Common myeloid progenitor, CD34-positive (primary cell): ENCODE measurements at regions not wholly inside any gene's neighbourhood (a gene's known extent, or its start where the extent isn't known, plus 50 kb on each side); places are given as distances from the start of the nearest gene placed in this dataset.
A peak's percentile ranks its signal among the peaks of the same experiment; 100 is the strongest.
"Not testable (repeated sequence)": the region's sequence is repeated elsewhere in the genome, so short reads cannot be mapped to it uniquely, and the experiment has no call there.

ENCODE experiments used
- CTCF ChIA-PET: fragments of 350-600 bp; sonication (Branson Sonifier 250); formaldehyde crosslinking; loops from one replicate; lab custom pipeline; 2021; ENCODE audit warnings: antibody characterized with exemption; lab: Charles Lee
- POLR2A ChIA-PET: fragments of 350-600 bp; sonication (Branson Sonifier 250); formaldehyde crosslinking; loops from one replicate; lab custom pipeline; 2021; ENCODE audit warnings: antibody characterized with exemption; lab: Charles Lee
- DNase-seq, 3 donors: peaks; one replicate each; pipeline versions ENCODE4 v3.0.0 to v3.0.0-alpha.2; 2013
- H3K27ac ChIP-seq, 2 experiments: 1 replicate in 1 of 2; 2 replicates in 1 of 2; pipeline ENCODE4 v1.7.0; 2013; ENCODE audit warnings: inconsistent platforms in 2 of 2, low read length in 2 of 2, mild to moderate bottlenecking in 2 of 2, low read depth in 1 of 2, moderate library complexity in 1 of 2; ENCODE audit not compliant: severe bottlenecking in 2 of 2, insufficient read depth in 1 of 2, poor library complexity in 1 of 2
- H3K27me3 ChIP-seq, 5 experiments: replicated peaks in 2 of 5; 1 replicate in 3 of 5; 2 replicates in 2 of 5; pipeline versions ENCODE4 v1.6.1 to v1.7.0; 2013; ENCODE audit warnings: low read length in 4 of 5, mild to moderate bottlenecking in 2 of 5, moderate library complexity in 2 of 5, inconsistent platforms in 1 of 5; ENCODE audit not compliant: insufficient read depth in 5 of 5, control insufficient read depth in 4 of 5
- H3K36me3 ChIP-seq, 4 experiments: 1 replicate in 2 of 4; 2 replicates in 2 of 4; pipeline versions ENCODE4 v1.6.1 to v1.7.0; 2013; ENCODE audit warnings: low read length in 3 of 4, control low read depth in 1 of 4, mild to moderate bottlenecking in 1 of 4; ENCODE audit not compliant: control insufficient read depth in 4 of 4, insufficient read depth in 4 of 4
- H3K4me1 ChIP-seq, 4 experiments: 1 replicate in 3 of 4; 2 replicates in 1 of 4; pipeline versions ENCODE4 v1.6.1 to v1.7.1; 2013; ENCODE audit warnings: low read length in 3 of 4, mild to moderate bottlenecking in 3 of 4, control low read depth in 1 of 4, inconsistent platforms in 1 of 4, moderate library complexity in 1 of 4; ENCODE audit not compliant: control insufficient read depth in 4 of 4, insufficient read depth in 4 of 4; ENCODE audit errors: control extremely low read depth in 1 of 4
- H3K4me3 ChIP-seq, 7 experiments: 1 replicate in 4 of 7; 2 replicates in 3 of 7; pipeline versions ENCODE4 v1.5.1 to v1.7.0; 2013; ENCODE audit warnings: mild to moderate bottlenecking in 7 of 7, low read length in 6 of 7, moderate library complexity in 6 of 7, inconsistent platforms in 2 of 7, low read depth in 2 of 7, control low read depth in 1 of 7; ENCODE audit not compliant: insufficient read depth in 4 of 7, control insufficient read depth in 1 of 7; ENCODE audit errors: extremely low read depth in 1 of 7
- H3K9me3 ChIP-seq, 5 experiments: 1 replicate in 4 of 5; 2 replicates in 1 of 5; pipeline versions ENCODE4 v1.6.1 to v1.7.1; 2013; ENCODE audit warnings: low read length in 4 of 5, mild to moderate bottlenecking in 2 of 5, inconsistent platforms in 1 of 5, low read depth in 1 of 5, moderate library complexity in 1 of 5; ENCODE audit not compliant: control insufficient read depth in 4 of 5, insufficient read depth in 2 of 5; ENCODE audit errors: control extremely low read depth in 1 of 5
- WGBS: methylation state at CpG from one replicate; pipeline ENCODE4 v1.1.5; 2013; ENCODE audit not compliant: insufficient coverage; 5-methylcytosine and 5-hydroxymethylcytosine counted together

DNA sequence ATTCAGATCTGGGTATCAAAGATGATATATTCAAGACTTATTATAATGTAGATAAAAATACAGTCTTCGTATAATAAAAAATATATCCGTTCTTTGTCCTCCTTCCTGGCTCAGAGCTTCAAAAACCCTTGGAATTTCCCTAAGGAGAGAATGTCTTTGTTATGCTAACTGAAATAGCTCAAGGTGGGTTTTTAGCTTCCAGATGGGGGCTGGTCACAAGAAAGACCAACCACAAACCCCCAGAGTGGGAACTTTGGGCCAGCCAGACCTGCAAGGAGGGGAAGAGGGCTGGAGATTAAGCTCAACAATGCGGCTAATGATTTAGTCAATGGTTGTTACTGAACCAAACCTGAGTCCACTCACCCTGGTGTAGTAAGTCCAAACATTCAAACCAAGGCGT is 196.4 kb downstream of the SDHAF3 start:
- H3K27me3 ChIP-seq: no peaks in the 10 kb centered on the region
- H3K9me3 ChIP-seq: peaks cover 0 to 3% (median 0%) of the 10 kb centered on the region in 5 experiments
- WGBS: 42% methylated on average over 2 of the region's 4 CpGs
- CTCF ChIA-PET: no interaction called here
- no peak overlapping the region for H3K4me3 ChIP-seq
- no peak overlapping the region for H3K27ac ChIP-seq
- no peaks in the 10 kb centered on the region for H3K36me3 ChIP-seq
- no peaks in the 10 kb centered on the region for H3K4me1 ChIP-seq
- POLR2A ChIA-PET: no interaction called here
- DNase-seq: no peak

DNA sequence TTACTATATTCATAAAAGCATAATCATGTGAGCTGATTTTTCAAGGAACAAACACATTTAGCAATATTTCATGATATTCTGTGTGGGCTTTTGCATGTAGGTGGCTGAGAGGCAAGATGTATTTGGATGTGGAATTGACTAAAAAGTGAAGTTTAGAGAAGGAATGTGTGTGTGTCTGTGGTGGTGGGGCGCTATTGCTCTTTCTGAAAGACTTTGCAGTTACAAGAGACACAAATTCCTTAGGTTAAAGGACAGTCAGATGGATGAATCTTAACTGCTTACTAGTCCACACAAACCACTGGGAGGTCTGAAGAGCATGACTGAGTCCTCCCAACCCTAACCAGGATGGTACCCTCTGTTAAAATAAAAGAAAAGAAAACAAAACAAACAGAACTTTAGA is 200.1 kb downstream of the SDHAF3 start:
- ChIA-PET CTCF (no interaction called here), POLR2A (no interaction called here)

DNA sequence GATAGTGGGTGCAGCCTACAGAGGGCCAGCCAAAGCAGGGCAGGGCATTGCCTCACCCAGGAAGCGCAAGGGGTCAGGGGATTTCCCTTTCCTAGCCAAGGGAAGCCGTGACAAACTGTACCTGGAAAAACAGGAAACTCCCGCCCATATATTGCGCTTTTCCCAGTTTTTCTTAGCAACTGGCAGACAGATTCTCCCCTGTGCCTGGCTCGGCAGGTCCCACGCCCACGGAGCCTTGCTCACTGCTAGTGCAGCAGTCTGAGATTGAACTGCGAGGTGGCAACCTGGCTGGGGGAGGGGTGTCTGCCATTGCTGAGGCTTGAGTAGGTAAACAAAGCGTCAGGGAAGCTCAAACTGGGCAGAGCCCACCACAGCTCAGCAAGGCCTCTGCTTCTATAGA is 212.4 kb downstream of the SDHAF3 start:
- not testable (repeated sequence) for H3K27ac ChIP-seq

More for the DNA sequence above, 200.1 kb downstream of the SDHAF3 start:
- H3K27ac ChIP-seq: no peak overlapping the region
- no peaks in the 10 kb centered on the region for H3K27me3 ChIP-seq
- H3K36me3 ChIP-seq: no peaks in the 10 kb centered on the region
- peaks cover 0 to 3% (median 0%) of the 10 kb centered on the region in 5 experiments for H3K9me3 ChIP-seq
- no peak for DNase-seq
- WGBS: no CpG with 5 or more reads among the region's 1 CpG
- H3K4me1 ChIP-seq: no peaks in the 10 kb centered on the region
- H3K4me3 ChIP-seq: no peak overlapping the region

DNA sequence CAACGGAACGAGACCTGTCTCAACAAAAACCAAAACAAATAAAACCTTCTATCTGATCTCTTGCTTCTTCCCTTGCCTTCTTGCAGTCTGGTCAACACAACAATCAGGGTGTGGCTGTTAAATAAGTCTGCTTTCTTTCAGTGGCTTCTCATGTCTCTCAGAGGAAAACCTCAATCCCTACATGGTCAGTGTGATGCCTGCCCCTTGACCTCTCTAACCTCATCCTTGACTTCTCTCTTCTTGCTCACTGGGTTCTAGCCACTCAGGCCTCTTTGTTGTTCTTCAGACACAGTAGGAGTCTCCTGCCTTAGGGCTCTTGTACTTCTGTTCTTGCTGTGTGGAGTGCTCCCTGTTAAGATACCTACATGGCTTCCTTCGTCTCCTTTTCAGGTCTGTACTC is 220.4 kb downstream of the SDHAF3 start:
- H3K36me3 ChIP-seq: no peaks in the 10 kb centered on the region
- DNase-seq: no peak
- H3K4me1 ChIP-seq: no peaks in the 10 kb centered on the region
- ChIA-PET CTCF (no interaction called here), POLR2A (no interaction called here)
- no peak overlapping the region for H3K27ac ChIP-seq
- 100% methylated on average over 2 of the region's 3 CpGs for WGBS
- H3K27me3 ChIP-seq: no peaks in the 10 kb centered on the region
- H3K4me3 ChIP-seq: no peak overlapping the region
- H3K9me3 ChIP-seq: no peaks in the 10 kb centered on the region

More for the DNA sequence above, 212.4 kb downstream of the SDHAF3 start:
- H3K36me3 ChIP-seq, H3K4me3 ChIP-seq, H3K4me1 ChIP-seq, DNase-seq, CTCF ChIA-PET, H3K9me3 ChIP-seq, POLR2A ChIA-PET, H3K27me3 ChIP-seq: not testable (repeated sequence)
- 80% methylated on average over 8 of the region's 9 CpGs for WGBS

DNA sequence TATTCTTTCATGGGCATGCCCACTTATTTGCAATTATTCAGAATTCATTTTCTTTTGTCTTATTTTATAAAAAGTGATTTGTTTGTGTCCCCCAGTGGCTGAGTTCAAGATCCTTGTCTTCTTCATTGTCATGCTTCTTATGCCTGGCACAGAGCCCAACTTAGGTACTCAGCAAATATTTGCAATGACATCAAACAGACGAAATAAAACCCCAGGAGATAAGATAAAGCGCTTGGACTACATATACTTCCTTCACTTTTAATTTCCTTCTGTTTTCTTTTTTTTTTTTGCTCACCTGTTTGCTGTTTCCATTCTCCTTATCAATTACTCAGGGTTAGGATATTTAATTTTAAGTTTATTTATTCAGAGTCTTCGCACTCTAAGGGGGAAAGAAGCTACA is 225.0 kb downstream of the SDHAF3 start:
- POLR2A ChIA-PET: no interaction called here
- WGBS: no CpG with 5 or more reads among the region's 3 CpGs
- H3K27ac ChIP-seq: no peak overlapping the region
- CTCF ChIA-PET: no interaction called here
- no peaks in the 10 kb centered on the region for H3K4me1 ChIP-seq
- H3K27me3 ChIP-seq: no peaks in the 10 kb centered on the region
- H3K9me3 ChIP-seq: no peaks in the 10 kb centered on the region
- DNase-seq: peak in 2 of 3 donors; percentile 5 to 13
- no peaks in the 10 kb centered on the region for H3K36me3 ChIP-seq
- H3K4me3 ChIP-seq: no peak overlapping the region

DNA sequence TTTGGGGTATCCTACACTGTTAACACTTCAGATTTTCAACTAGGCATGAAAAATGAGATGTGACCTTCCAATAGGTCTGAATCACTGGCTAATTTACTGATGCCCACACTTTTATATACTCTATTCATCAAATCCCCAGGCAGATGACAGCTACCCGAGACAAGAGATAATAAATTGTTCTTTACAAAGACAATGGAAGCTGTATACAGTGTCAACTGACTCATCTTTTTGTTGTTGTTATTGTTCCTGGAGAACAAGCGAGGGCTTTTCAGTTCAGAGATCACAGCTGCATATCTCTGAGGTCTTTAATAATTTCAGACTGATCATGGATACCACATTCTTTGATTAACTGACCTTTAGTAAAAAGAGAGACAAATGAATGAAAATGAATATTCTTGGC is 228.9 kb downstream of the SDHAF3 start:
- no peak overlapping the region for H3K4me3 ChIP-seq
- WGBS: 80% methylated on average over 1 of the region's 2 CpGs
- no peaks in the 10 kb centered on the region for H3K27me3 ChIP-seq
- ChIA-PET CTCF (no interaction called here), POLR2A (no interaction called here)
- H3K27ac ChIP-seq: no peak overlapping the region
- no peak for DNase-seq
- H3K36me3 ChIP-seq: no peaks in the 10 kb centered on the region
- peaks cover 0 to 5% (median 0%) of the 10 kb centered on the region in 5 experiments for H3K9me3 ChIP-seq
- H3K4me1 ChIP-seq: no peaks in the 10 kb centered on the region

DNA sequence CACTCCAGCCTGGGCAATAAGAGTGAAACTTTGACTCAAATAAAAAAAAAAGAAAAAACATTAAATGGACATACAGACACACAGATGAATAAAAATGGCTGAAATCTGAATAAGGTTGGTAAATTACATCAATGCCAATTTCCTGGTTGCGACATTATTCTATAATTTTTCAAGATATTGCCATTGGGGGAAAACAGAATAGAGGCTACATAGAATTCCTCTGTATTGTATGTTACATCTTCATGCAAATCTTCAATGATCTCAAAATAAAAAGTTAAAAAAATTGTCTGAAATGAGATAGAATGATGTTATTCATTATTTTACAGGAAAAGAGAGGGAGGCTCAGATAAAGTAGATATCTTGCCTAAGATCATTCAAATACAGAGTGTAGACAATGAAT is 234.0 kb downstream of the SDHAF3 start:
- no peaks in the 10 kb centered on the region for H3K27me3 ChIP-seq
- CTCF ChIA-PET: no interaction called here
- H3K36me3 ChIP-seq: no peaks in the 10 kb centered on the region
- POLR2A ChIA-PET: no interaction called here
- whole genome bisulfite sequencing: no CpG with 5 or more reads among the region's 1 CpG
- no peak overlapping the region for H3K27ac ChIP-seq
- H3K4me3 ChIP-seq: no peak overlapping the region
- H3K4me1 ChIP-seq: no peaks in the 10 kb centered on the region
- no peak for DNase-seq
- H3K9me3 ChIP-seq: peaks cover 0 to 5% (median 0%) of the 10 kb centered on the region in 5 experiments
